GM23248 (cell line): ENCODE measurements at regions not wholly inside any gene's neighbourhood (a gene's known extent, or its start where the extent isn't known, plus 50 kb on each side); places are given as distances from the start of the nearest gene placed in this dataset.

Source experiments
- DNase-seq: peaks from one replicate; pipeline ENCODE4 v3.0.0-alpha.2; 2015
- H2AFZ ChIP-seq: fragments of 200-600 bp; sonication (generic); 2 replicates; pipeline ENCODE4 v1.6.1; 2016; ENCODE audit warnings: antibody characterized with exemption
- H3F3A ChIP-seq: fragments of 200-600 bp; sonication (generic); 2 replicates; pipeline ENCODE4 v1.6.1; 2016; ENCODE audit warnings: mild to moderate bottlenecking, antibody characterized with exemption, mixed run types; ENCODE audit not compliant: insufficient read depth
- H3K27ac ChIP-seq: fragments of 200-600 bp; sonication (generic); 2 replicates; pipeline ENCODE4 v1.5.1; 2016; ENCODE audit warnings: mild to moderate bottlenecking
- H3K27me3 ChIP-seq: fragments of 200-600 bp; sonication (generic); replicated peaks from 2 replicates; pipeline ENCODE4 v1.6.1; 2016; ENCODE audit warnings: mild to moderate bottlenecking; ENCODE audit not compliant: insufficient read depth
- H3K36me3 ChIP-seq: fragments of 200-600 bp; sonication (generic); 2 replicates; pipeline ENCODE4 v1.6.1; 2016; ENCODE audit warnings: low read depth, mild to moderate bottlenecking
- H3K4me1 ChIP-seq: fragments of 200-600 bp; sonication (generic); 2 replicates; pipeline ENCODE4 v1.6.1; 2016; ENCODE audit warnings: mild to moderate bottlenecking; ENCODE audit not compliant: insufficient read depth
- H3K4me2 ChIP-seq: fragments of 200-600 bp; sonication (generic); one replicate; pipeline ENCODE4 v1.6.1; 2016; ENCODE audit warnings: mild to moderate bottlenecking; ENCODE audit not compliant: unreplicated experiment
- H3K4me3 ChIP-seq: fragments of 200-600 bp; sonication (generic); 2 replicates; pipeline ENCODE4 v1.5.1; 2016; ENCODE audit warnings: mild to moderate bottlenecking
- H3K79me2 ChIP-seq: fragments of 200-600 bp; sonication (generic); 2 replicates; pipeline ENCODE4 v1.6.1; 2016; ENCODE audit warnings: mild to moderate bottlenecking; ENCODE audit not compliant: insufficient read depth
- H3K9ac ChIP-seq: fragments of 200-600 bp; sonication (generic); 2 replicates; pipeline ENCODE4 v1.6.1; 2016; ENCODE audit warnings: mild to moderate bottlenecking
- H3K9me2 ChIP-seq: fragments of 200-600 bp; sonication (generic); 2 replicates; pipeline ENCODE4 v1.6.1; 2016; ENCODE audit warnings: mixed run types, mild to moderate bottlenecking, moderate library complexity; ENCODE audit not compliant: insufficient read depth
- H3K9me3 ChIP-seq: fragments of 200-600 bp; sonication (generic); one replicate; pipeline ENCODE4 v1.6.1; 2017; ENCODE audit warnings: low read depth
- H4K20me1 ChIP-seq: fragments of 200-600 bp; sonication (generic); 2 replicates; pipeline ENCODE4 v1.6.0; 2016; ENCODE audit not compliant: insufficient read depth
- EZH2 ChIP-seq: fragments of 200-600 bp; sonication (generic); IDR thresholded peaks from 2 replicates; pipeline ENCODE4 v1.6.1; 2018; ENCODE audit warnings: antibody characterized with exemption, mild to moderate bottlenecking; ENCODE audit not compliant: insufficient read depth, poor library complexity, severe bottlenecking
- EZH2phosphoT487 ChIP-seq: fragments of 200-600 bp; sonication (generic); IDR thresholded peaks from 2 replicates; pipeline ENCODE4 v1.6.1; 2018; ENCODE audit warnings: antibody characterized with exemption, moderate library complexity, mild to moderate bottlenecking, low read depth; ENCODE audit not compliant: insufficient read depth
- WGBS, 2 experiments: methylation state at CpG; one replicate each; pipeline ENCODE4 v1.1.6; 2015 to 2017; ENCODE audit warnings: low lambda C conversion rate in 2 of 2, low coverage in 1 of 2; ENCODE audit errors: missing lambda C conversion rate in 2 of 2; 5-methylcytosine and 5-hydroxymethylcytosine counted together
- in situ Hi-C: fragments of 300-500 bp; cut with MboI; formaldehyde crosslinking; loops from 2 replicates; pipeline ENCODE4 v1.15.0; 2020

DNA sequence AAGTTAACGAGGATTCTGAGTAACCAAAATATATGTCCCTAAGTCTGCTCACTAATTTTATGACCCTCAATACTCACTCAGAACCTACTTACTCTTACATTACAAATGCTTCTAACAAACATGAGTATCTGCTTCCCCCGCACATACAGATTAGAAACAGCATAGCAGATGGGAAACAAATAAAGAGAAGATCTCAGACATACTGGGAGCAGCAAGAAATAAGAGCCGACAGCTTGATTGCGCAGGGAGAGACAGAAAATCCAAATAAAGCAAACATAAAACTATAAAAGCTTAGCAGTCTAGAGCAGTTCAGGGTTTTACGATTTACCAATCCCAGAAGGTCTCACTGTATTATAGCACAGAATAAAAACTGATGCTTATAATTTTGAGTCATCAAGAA is 89.1 kb upstream of the DBX1 start:
- Histone ChIP-seq H3K4me1 (no peaks in the 10 kb centered on the region), H3K9me3 (no peaks in the 10 kb centered on the region), H2AFZ (no peak overlapping the region), H3K27ac (no peak overlapping the region), H3K4me3 (no peak overlapping the region), H3K9ac (no peak overlapping the region), H4K20me1 (no peaks in the 10 kb centered on the region), H3K4me2 (no peak overlapping the region), H3K36me3 (no peaks in the 10 kb centered on the region), H3K79me2 (no peaks in the 10 kb centered on the region), H3K9me2 (no peaks in the 10 kb centered on the region), H3F3A (no peaks in the 10 kb centered on the region), H3K27me3 (peaks cover 49% of the 10 kb centered on the region)
- in situ Hi-C loops = no loop called here
- WGBS, 2 experiments = 5 to 7% methylated on average over 5 of the region's 5 CpGs
- DNase-seq = no peak
- TF ChIP-seq EZH2 (no peak), EZH2phosphoT487 (no peak)

DNA sequence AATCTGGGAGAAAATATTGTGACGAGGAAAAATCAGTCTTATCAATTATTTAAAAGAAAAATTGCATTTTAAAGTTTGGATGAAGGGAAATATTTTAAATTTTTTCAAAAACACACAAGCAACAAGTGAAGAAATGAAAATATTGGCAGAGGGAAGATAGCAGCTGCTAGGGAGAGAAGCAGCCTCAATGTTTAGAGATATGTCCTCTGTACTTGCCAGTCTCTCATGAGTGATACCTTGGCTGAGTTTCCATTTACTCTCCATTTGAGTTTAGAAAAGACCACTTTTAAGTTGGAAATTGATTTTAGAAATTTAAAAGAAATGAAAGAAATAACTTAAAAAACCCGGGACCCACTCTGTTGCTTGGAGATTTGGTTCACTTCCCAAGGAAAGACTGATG is 88.6 kb upstream of the DBX1 start:
- Histone ChIP-seq H3K4me3 (no peak overlapping the region), H2AFZ (no peak overlapping the region), H3K4me2 (no peak overlapping the region), H3K36me3 (no peaks in the 10 kb centered on the region), H3F3A (no peaks in the 10 kb centered on the region), H3K9me2 (no peaks in the 10 kb centered on the region), H3K79me2 (no peaks in the 10 kb centered on the region), H4K20me1 (no peaks in the 10 kb centered on the region), H3K27me3 (peaks cover 49% of the 10 kb centered on the region), H3K9ac (no peak overlapping the region), H3K27ac (no peak overlapping the region), H3K9me3 (no peaks in the 10 kb centered on the region), H3K4me1 (no peaks in the 10 kb centered on the region)
- TF ChIP-seq EZH2phosphoT487 (no peak), EZH2 (no peak)
- in situ Hi-C loops = no loop called here
- no peak for DNase-seq
- WGBS, 2 experiments = 19 to 23% methylated on average over 2 of the region's 2 CpGs

DNA sequence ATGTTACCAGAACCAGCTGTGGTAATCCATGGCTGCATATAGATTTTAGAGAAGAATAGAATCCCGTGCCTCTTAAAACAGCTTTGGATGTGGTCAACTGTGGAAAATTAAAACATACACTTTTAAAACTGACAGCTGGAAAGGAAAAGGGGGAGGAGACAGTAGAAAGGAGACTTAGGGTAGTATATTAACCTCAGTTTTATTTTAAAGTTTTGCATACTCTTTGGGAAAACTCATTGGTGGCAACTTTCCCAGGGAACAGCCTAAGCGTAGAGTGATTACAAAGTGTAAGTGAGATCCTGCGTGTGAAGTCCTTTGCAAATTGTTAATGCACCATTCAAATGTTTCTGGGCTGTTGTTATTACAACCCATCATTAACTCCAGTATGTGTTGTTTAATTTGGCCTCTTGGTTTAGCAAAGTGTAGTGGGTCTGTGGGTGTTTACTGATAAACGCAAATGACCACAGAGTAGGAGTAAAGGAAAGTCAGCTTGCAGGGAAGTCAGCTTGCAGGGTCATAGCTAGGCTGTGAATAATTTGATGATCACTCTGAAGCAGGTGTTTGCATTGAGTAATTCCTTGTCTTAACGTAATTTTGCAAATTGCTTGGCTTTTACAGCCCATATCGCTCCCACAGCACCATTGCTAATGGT is 88.0 kb upstream of the DBX1 start:
- H3K9me3 ChIP-seq = no peaks in the 10 kb centered on the region
- no peak overlapping the region for H3K9ac ChIP-seq
- H3K27me3 ChIP-seq = peaks cover 49% of the 10 kb centered on the region
- H3K79me2 ChIP-seq = no peaks in the 10 kb centered on the region
- H3K27ac ChIP-seq = no peak overlapping the region
- H3K4me2 ChIP-seq = no peak overlapping the region
- no peaks in the 10 kb centered on the region for H3K4me1 ChIP-seq
- TF ChIP-seq EZH2phosphoT487 (no peak), EZH2 (no peak)
- no peaks in the 10 kb centered on the region for H3K9me2 ChIP-seq
- DNase-seq = no peak
- H3K36me3 ChIP-seq = no peaks in the 10 kb centered on the region
- H2AFZ ChIP-seq = no peak overlapping the region
- no peaks in the 10 kb centered on the region for H3F3A ChIP-seq
- no peaks in the 10 kb centered on the region for H4K20me1 ChIP-seq
- WGBS, 2 experiments = 32 to 36% methylated on average over 6 of the region's 6 CpGs
- no peak overlapping the region for H3K4me3 ChIP-seq
- in situ Hi-C loops = no loop called here

DNA sequence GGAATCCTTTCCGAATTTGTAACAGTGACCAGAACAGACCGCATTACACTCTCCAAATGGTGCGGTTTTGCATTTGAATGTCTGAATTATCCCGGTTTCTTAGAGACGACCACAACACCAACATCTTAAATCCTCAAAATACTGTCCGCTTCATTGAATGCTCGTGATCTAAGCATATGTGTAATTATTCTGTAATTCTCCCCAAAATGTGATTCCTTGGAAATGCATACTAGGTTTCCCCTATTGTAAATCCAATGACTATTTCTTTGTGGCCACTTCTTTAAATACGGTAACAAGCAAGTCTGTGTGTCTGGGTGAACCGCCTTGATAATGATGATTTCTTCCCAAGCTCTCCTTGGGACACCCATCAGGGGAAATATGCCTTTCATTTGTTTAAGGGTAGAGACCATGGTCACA is 87.3 kb upstream of the DBX1 start:
- Histone ChIP-seq H3K9me2 (no peaks in the 10 kb centered on the region), H2AFZ (no peak overlapping the region), H3K9me3 (no peaks in the 10 kb centered on the region), H3K79me2 (no peaks in the 10 kb centered on the region), H3K4me1 (no peaks in the 10 kb centered on the region), H3K9ac (no peak overlapping the region), H3K4me2 (no peak overlapping the region), H3F3A (no peaks in the 10 kb centered on the region), H3K27ac (no peak overlapping the region), H3K4me3 (no peak overlapping the region), H3K27me3 (peaks cover 49% of the 10 kb centered on the region), H4K20me1 (no peaks in the 10 kb centered on the region), H3K36me3 (no peaks in the 10 kb centered on the region)
- in situ Hi-C loops = no loop called here
- no peak for TF ChIP-seq EZH2phosphoT487
- TF ChIP-seq EZH2 = no peak
- DNase-seq = no peak
- WGBS, 2 experiments = 20 to 21% methylated on average over 9 of the region's 9 CpGs

DNA sequence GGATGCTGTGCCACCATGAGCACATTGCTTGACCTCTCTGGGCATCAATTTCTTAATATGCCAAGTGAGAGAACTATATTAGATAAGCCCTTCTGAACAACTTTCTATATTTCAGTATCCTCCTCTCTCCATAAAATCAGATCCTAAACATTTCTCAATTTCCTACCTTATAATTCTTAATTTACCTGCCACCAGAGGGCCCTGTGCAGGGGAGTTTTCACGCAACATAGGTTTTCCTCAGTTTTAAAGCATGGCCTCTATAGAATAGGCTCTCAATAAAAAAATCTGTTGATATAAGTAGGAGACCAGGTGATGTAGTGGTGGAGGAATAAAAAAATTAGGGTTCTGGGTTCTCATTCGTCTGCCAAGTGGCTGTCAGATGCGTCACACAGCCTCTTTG is 83.7 kb upstream of the DBX1 start:
- H3K9me3 ChIP-seq = no peaks in the 10 kb centered on the region
- DNase-seq = no peak
- no peaks in the 10 kb centered on the region for H4K20me1 ChIP-seq
- H2AFZ ChIP-seq = no peak overlapping the region
- H3F3A ChIP-seq = no peaks in the 10 kb centered on the region
- 46 to 51% methylated on average over 3 of the region's 3 CpGs for WGBS, 2 experiments
- H3K36me3 ChIP-seq = no peaks in the 10 kb centered on the region
- H3K27ac ChIP-seq = no peak overlapping the region
- no peak overlapping the region for H3K4me2 ChIP-seq
- no peak for TF ChIP-seq EZH2phosphoT487
- TF ChIP-seq EZH2 = no peak
- no peak overlapping the region for H3K9ac ChIP-seq
- no peaks in the 10 kb centered on the region for H3K9me2 ChIP-seq
- H3K27me3 ChIP-seq = peaks cover 38% of the 10 kb centered on the region
- no peak overlapping the region for H3K4me3 ChIP-seq
- no peaks in the 10 kb centered on the region for H3K79me2 ChIP-seq
- no peaks in the 10 kb centered on the region for H3K4me1 ChIP-seq
- in situ Hi-C loops = no loop called here
